ENCODE measurements at regions not wholly inside any gene's neighbourhood (a gene's known extent, or its start where the extent isn't known, plus 50 kb on each side); places are given as distances from the start of the nearest gene placed in this dataset.

DNA sequence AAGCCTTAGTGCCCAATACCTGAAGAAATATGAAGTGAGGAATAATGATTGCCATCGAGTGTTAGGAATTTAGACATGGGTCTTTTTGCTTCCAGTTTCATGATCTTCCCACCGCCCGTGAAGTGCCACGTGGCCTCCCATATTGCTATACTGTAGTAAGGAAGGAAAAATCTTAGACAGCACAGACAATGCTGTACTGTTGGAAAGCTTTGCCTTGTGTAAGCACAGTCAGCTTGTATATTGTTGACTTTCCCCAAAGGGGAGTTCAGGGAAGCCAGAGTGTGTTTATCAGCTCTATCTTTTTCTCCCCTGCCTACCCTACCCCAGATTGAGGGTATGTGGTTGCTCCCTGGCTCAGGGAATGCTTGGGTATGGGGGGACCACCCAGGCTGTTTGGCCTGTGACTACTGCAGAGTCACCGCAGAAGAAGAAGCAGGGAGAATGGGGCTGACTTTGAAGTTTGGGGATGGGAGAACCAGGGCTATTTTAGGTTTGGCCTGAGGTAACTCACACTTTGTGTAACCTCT is 161.8 kb upstream of the MEF2C start:
- TF ChIP-seq, protein P1, sequence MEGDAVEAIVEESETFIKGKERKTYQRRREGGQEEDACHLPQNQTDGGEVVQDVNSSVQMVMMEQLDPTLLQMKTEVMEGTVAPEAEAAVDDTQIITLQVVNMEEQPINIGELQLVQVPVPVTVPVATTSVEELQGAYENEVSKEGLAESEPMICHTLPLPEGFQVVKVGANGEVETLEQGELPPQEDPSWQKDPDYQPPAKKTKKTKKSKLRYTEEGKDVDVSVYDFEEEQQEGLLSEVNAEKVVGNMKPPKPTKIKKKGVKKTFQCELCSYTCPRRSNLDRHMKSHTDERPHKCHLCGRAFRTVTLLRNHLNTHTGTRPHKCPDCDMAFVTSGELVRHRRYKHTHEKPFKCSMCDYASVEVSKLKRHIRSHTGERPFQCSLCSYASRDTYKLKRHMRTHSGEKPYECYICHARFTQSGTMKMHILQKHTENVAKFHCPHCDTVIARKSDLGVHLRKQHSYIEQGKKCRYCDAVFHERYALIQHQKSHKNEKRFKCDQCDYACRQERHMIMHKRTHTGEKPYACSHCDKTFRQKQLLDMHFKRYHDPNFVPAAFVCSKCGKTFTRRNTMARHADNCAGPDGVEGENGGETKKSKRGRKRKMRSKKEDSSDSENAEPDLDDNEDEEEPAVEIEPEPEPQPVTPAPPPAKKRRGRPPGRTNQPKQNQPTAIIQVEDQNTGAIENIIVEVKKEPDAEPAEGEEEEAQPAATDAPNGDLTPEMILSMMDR (conservative IDR thresholded peaks at IDR 0.05; ENCODE audit: low read length) = no peak
- no peak for TF ChIP-seq EZH2phosphoT487 (IDR thresholded peaks at IDR 0.05; ENCODE audit: borderline replicate concordance, low read depth, low read length)

Data from OCI-LY7 (cell line).